ENCODE measurements at regions not wholly inside any gene's neighbourhood (a gene's known extent, or its start where the extent isn't known, plus 50 kb on each side); places are given as distances from the start of the nearest gene placed in this dataset.

DNA sequence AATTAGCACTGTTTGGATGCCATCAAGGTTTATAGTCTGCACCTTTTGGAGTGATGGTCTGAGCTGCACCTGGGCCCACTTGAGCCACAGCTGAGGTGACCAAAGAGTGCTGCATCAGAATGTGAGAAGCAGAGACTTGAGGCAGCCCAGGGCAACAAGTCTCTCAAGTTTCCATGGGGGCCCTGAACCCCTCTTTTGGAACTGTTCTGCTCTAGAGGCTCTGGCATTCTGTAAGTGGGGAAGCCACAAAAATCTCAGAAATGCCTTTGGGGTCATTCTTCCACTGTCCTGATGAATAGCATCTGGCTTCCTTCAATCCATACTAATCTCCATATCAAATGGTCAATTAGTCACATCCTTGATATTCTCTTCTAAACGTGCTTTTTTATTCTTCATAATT is 298.4 kb upstream of the MAOA start:
- Histone ChIP-seq H2AFZ (ENCODE audit: low read length) (no peak overlapping the region), H3F3A (ENCODE audit: insufficient read depth, low read length) (no peaks in the 10 kb centered on the region), H3K4me2 (ENCODE audit: low read depth, low read length) (no peak overlapping the region), H3K27ac (ENCODE audit: low read length) (no peak overlapping the region), H4K20me1 (ENCODE audit: insufficient read depth, low read length) (no peaks in the 10 kb centered on the region), H3K27me3 (replicated peaks; ENCODE audit: insufficient read depth, low read length) (no peaks in the 10 kb centered on the region), H3K9ac (ENCODE audit: low read length) (no peak overlapping the region), H3K4me3 (ENCODE audit: low read length) (no peak overlapping the region), H3K9me2 (replicated peaks; ENCODE audit: insufficient read depth, low read length) (no peaks in the 10 kb centered on the region), H3K79me2 (ENCODE audit: low read length) (no peaks in the 10 kb centered on the region), H3K36me3 (replicated peaks; ENCODE audit: insufficient read depth, low read length) (no peaks in the 10 kb centered on the region), H3K4me1 (ENCODE audit: low read length) (no peaks in the 10 kb centered on the region), H3K9me3 (replicated peaks; ENCODE audit: insufficient read depth, low read length) (no peaks in the 10 kb centered on the region)
- TF ChIP-seq EZH2 (optimal IDR thresholded peaks at IDR 0.05; ENCODE audit: low read depth, low read length) (no peak), EZH2phosphoT487 (IDR thresholded peaks at IDR 0.05; ENCODE audit: low read length) (no peak), CTCF (IDR thresholded peaks at IDR 0.05; ENCODE audit: low read length) (no peak)
- no peak for DNase-seq

- no peak overlapping the region for H3K4me2 ChIP-seq (ENCODE audit: low read depth, low read length)
- no peak for DNase-seq
- no peaks in the 10 kb centered on the region for H3K36me3 ChIP-seq (replicated peaks; ENCODE audit: insufficient read depth, low read length)
- TF ChIP-seq CTCF (IDR thresholded peaks at IDR 0.05; ENCODE audit: low read length): no peak
- no peak for TF ChIP-seq EZH2phosphoT487 (IDR thresholded peaks at IDR 0.05; ENCODE audit: low read length)
- TF ChIP-seq EZH2 (optimal IDR thresholded peaks at IDR 0.05; ENCODE audit: low read depth, low read length): no peak
- H3K27me3 ChIP-seq (replicated peaks; ENCODE audit: insufficient read depth, low read length): no peaks in the 10 kb centered on the region
- H3K4me3 ChIP-seq (ENCODE audit: low read length): no peak overlapping the region
- no peaks in the 10 kb centered on the region for H3F3A ChIP-seq (ENCODE audit: insufficient read depth, low read length)
- no peaks in the 10 kb centered on the region for H3K9me3 ChIP-seq (replicated peaks; ENCODE audit: insufficient read depth, low read length)
- no peak overlapping the region for H3K27ac ChIP-seq (ENCODE audit: low read length)
- H3K9me2 ChIP-seq (replicated peaks; ENCODE audit: insufficient read depth, low read length): no peaks in the 10 kb centered on the region
- H2AFZ ChIP-seq (ENCODE audit: low read length): no peak overlapping the region
- H4K20me1 ChIP-seq (ENCODE audit: insufficient read depth, low read length): no peaks in the 10 kb centered on the region
- H3K79me2 ChIP-seq (ENCODE audit: low read length): no peaks in the 10 kb centered on the region
- H3K9ac ChIP-seq (ENCODE audit: low read length): no peak overlapping the region
- no peaks in the 10 kb centered on the region for H3K4me1 ChIP-seq (ENCODE audit: low read length)
These were observed 283.1 kb upstream of the MAOA start for GRCh38 chrX:43373032-43373431.

DNA sequence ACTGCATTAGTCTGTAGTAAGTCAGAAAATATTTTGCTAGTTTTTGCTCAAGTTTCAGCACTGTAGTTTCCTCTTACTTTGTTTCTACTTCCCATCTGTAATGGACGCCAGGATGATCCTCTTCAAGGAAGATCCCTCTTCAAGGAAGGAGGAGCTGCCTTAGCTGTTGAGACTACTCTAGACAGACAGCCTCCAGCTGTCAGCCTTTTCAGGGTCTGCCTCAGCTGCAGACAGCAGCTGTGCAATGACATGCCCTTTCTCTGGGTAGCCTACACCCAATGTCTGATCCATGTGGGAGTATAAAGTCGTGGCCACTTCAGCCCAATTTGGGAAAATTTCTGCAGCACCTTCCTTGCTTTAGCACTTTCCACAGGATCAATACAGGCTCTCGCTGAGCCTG is 281.0 kb upstream of the MAOA start:
- H3K27me3 ChIP-seq (replicated peaks; ENCODE audit: insufficient read depth, low read length): no peaks in the 10 kb centered on the region
- TF ChIP-seq CTCF (IDR thresholded peaks at IDR 0.05; ENCODE audit: low read length): no peak
- TF ChIP-seq EZH2phosphoT487 (IDR thresholded peaks at IDR 0.05; ENCODE audit: low read length): no peak
- no peak for TF ChIP-seq EZH2 (optimal IDR thresholded peaks at IDR 0.05; ENCODE audit: low read depth, low read length)
- H3K4me2 ChIP-seq (ENCODE audit: low read depth, low read length): no peak overlapping the region

More for the DNA sequence above, 281.0 kb upstream of the MAOA start:
- Histone ChIP-seq H3K36me3 (replicated peaks; ENCODE audit: insufficient read depth, low read length) (no peaks in the 10 kb centered on the region), H3K79me2 (ENCODE audit: low read length) (no peaks in the 10 kb centered on the region), H3K27ac (ENCODE audit: low read length) (no peak overlapping the region), H3K4me3 (ENCODE audit: low read length) (no peak overlapping the region), H3K4me1 (ENCODE audit: low read length) (no peaks in the 10 kb centered on the region), H3K9me3 (replicated peaks; ENCODE audit: insufficient read depth, low read length) (no peaks in the 10 kb centered on the region), H3K9me2 (replicated peaks; ENCODE audit: insufficient read depth, low read length) (no peaks in the 10 kb centered on the region), H2AFZ (ENCODE audit: low read length) (no peak overlapping the region), H3F3A (ENCODE audit: insufficient read depth, low read length) (no peaks in the 10 kb centered on the region), H4K20me1 (ENCODE audit: insufficient read depth, low read length) (no peaks in the 10 kb centered on the region), H3K9ac (ENCODE audit: low read length) (no peak overlapping the region)
- no peak for DNase-seq
